Breast epithelium (tissue), 3 donors: ENCODE measurements at regions not wholly inside any gene's neighbourhood (a gene's known extent, or its start where the extent isn't known, plus 50 kb on each side); places are given as distances from the start of the nearest gene placed in this dataset.

Experiments
- CTCF ChIP-seq, 3 donors: fragments of 450-650 bp; IDR thresholded peaks; one replicate each; pipeline ENCODE4 v1.5.1; 2016 to 2017; ENCODE audit warnings: antibody characterized with exemption in 3 of 3, mild to moderate bottlenecking in 3 of 3, moderate library complexity in 3 of 3
- POLR2A ChIP-seq: fragments of 450-650 bp; IDR thresholded peaks from one replicate; pipeline ENCODE4 v1.6.1; 2016; ENCODE audit warnings: antibody characterized with exemption, mild to moderate bottlenecking, moderate library complexity
- POLR2AphosphoS5 ChIP-seq, 3 donors: sonication (generic); formaldehyde crosslinking; IDR thresholded peaks; one replicate each; pipeline ENCODE4 v1.6.1; 2017; ENCODE audit warnings: antibody characterized with exemption in 3 of 3

GRCh38 chr1:115465802-115466363 is 127.8 kb upstream of the NGF start:
- TF ChIP-seq CTCF (IDR thresholded peaks at IDR 0.05) (no peak), POLR2A (no peak), POLR2AphosphoS5 (IDR thresholded peaks at IDR 0.05) (no peak)
